ENCODE measurements at regions not wholly inside any gene's neighbourhood (a gene's known extent, or its start where the extent isn't known, plus 50 kb on each side); places are given as distances from the start of the nearest gene placed in this dataset.

DNA sequence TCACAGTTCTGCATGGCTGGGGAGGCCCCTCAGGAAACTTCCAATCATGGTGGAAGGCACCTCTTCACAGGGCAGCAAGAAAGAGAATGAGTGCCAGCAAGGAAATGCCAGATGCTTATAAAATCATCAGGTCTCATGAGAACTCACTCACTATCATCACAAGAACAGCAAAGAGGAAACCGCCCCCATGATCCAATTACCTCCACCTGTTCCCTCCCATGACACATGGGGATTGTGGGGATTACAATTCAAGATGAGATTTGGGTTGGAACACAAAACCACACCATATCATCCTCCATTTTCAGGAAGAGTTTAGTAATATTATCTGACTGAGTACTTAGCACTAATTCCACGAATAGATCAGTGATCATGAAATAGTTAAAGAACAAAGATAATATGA, 244.2 kb downstream of the LMO4 start:
- ChIA-PET CTCF (no interaction called here), POLR2A (no interaction called here)
- Histone ChIP-seq H3K9me3 (ENCODE audit: control insufficient read depth, insufficient read depth, low read depth, low read length) (no peaks in the 10 kb centered on the region), H3K27me3 (ENCODE audit: control insufficient read depth, insufficient read depth, low read length) (no peaks in the 10 kb centered on the region), H3K4me3 (ENCODE audit: low read depth in 2 of 2, low read length in 2 of 2) (no peak overlapping the region), H3K4me1 (ENCODE audit: control insufficient read depth, insufficient read depth, low read length) (no peaks in the 10 kb centered on the region), H3K36me3 (ENCODE audit: control insufficient read depth, insufficient read depth, low read length) (no peaks in the 10 kb centered on the region), H3K27ac (ENCODE audit: low read length) (no peak overlapping the region)
- no TSS peak for BruUV-seq (replicated peaks)
- TF ChIP-seq REST (IDR thresholded peaks at IDR 0.05; ENCODE audit: insufficient read depth in 1 of 2, low read depth in 2 of 2, low read length in 1 of 2), result no peak
- no peak for TF ChIP-seq TCF7L2 (IDR thresholded peaks at IDR 0.05; ENCODE audit: low read depth, low read length)
- TF ChIP-seq POLR2AphosphoS5 (IDR thresholded peaks at IDR 0.05; ENCODE audit: low read depth, low read length), result no peak
- no peak for TF ChIP-seq CTCF (IDR thresholded peaks at IDR 0.05)
- TF ChIP-seq SIN3A (IDR thresholded peaks at IDR 0.05; ENCODE audit: borderline replicate concordance, insufficient read depth, low read depth, low read length), result no peak
- ATAC-seq (no peak), DNase-seq (ENCODE audit: low read depth, low spot score) (no peak)
- in situ Hi-C loops (cut with HindIII; ENCODE audit: low pct_unique_long_range_greater_than_20kb, low sequenced_read_pairs) (no loop called here), intact Hi-C loops (cut with micrococcal nuclease; ENCODE audit: unreplicated experiment) (no loop called here)

DNA sequence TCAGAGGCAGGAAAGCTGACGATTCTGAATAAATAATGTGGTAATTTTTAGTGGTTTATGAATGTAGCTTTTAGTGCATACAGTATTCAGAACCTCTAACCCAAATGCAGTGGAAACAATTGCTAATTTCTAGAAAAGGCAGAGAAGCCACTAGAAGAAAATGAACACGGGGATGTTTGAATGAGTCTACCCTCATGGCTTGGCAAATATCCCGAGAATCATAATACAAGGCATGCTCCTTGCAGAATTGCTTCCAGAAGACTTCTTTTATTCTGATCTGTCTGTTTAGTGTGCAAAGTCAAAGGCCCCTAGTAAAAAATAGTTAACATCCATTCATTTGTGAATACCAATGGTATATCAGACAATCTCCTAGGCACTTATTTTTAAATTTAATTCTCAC, 246.8 kb downstream of the LMO4 start:
- no peaks in the 10 kb centered on the region for H3K9me3 ChIP-seq (ENCODE audit: control insufficient read depth, insufficient read depth, low read depth, low read length)
- intact Hi-C loops (cut with micrococcal nuclease; ENCODE audit: unreplicated experiment) (no loop called here), in situ Hi-C loops (cut with HindIII; ENCODE audit: low pct_unique_long_range_greater_than_20kb, low sequenced_read_pairs) (no loop called here)
- BruUV-seq (replicated peaks), result no TSS peak
- no peaks in the 10 kb centered on the region for H3K4me1 ChIP-seq (ENCODE audit: control insufficient read depth, insufficient read depth, low read length)
- H3K27me3 ChIP-seq (ENCODE audit: control insufficient read depth, insufficient read depth, low read length), result no peaks in the 10 kb centered on the region
- DNase-seq (ENCODE audit: low read depth, low spot score), result no peak
- no peaks in the 10 kb centered on the region for H3K36me3 ChIP-seq (ENCODE audit: control insufficient read depth, insufficient read depth, low read length)
- no peak overlapping the region for H3K4me3 ChIP-seq (ENCODE audit: low read depth in 2 of 2, low read length in 2 of 2)
- no peak for TF ChIP-seq TCF7L2 (IDR thresholded peaks at IDR 0.05; ENCODE audit: low read depth, low read length)
- TF ChIP-seq POLR2AphosphoS5 (IDR thresholded peaks at IDR 0.05; ENCODE audit: low read depth, low read length), result no peak
- no peak for TF ChIP-seq CTCF (IDR thresholded peaks at IDR 0.05)
- no peak for TF ChIP-seq SIN3A (IDR thresholded peaks at IDR 0.05; ENCODE audit: borderline replicate concordance, insufficient read depth, low read depth, low read length)
- no peak for TF ChIP-seq REST (IDR thresholded peaks at IDR 0.05; ENCODE audit: insufficient read depth in 1 of 2, low read depth in 2 of 2, low read length in 1 of 2)
- ATAC-seq, result no peak
- CTCF ChIA-PET, result interaction anchor here (0.6 kb wide), 1 partner anchor 180 kb away, joined by 3 read pairs; no protein-coding TSS in a partner anchor
- POLR2A ChIA-PET, result no interaction called here
- H3K27ac ChIP-seq (ENCODE audit: low read length), result no peak overlapping the region

Measured in Panc1 (cell line).